ENCODE measurements at regions not wholly inside any gene's neighbourhood (a gene's known extent, or its start where the extent isn't known, plus 50 kb on each side); places are given as distances from the start of the nearest gene placed in this dataset.

- H3K79me2 ChIP-seq (ENCODE audit: low read depth) = no peaks in the 10 kb centered on the region
- no peak overlapping the region for H3K4me2 ChIP-seq
- H3K36me3 ChIP-seq = no peaks in the 10 kb centered on the region
- no peak overlapping the region for H3K4me3 ChIP-seq
- H3K27me3 ChIP-seq = no peaks in the 10 kb centered on the region
- H3K27me3 Mint-ChIP-seq (ENCODE audit: insufficient read depth, low read depth) = peaks cover 1% of the 10 kb centered on the region
- H3K4me3 Mint-ChIP-seq = no peak overlapping the region
- no peaks in the 10 kb centered on the region for H3K9me3 ChIP-seq (ENCODE audit: low read depth)
- no peak for TF ChIP-seq CTCF (IDR thresholded peaks at IDR 0.05)
- no peak for TF ChIP-seq EZH2phosphoT487 (IDR thresholded peaks at IDR 0.05)
- no peak for TF ChIP-seq EZH2 (IDR thresholded peaks at IDR 0.05)
- no peaks in the 10 kb centered on the region for H4K20me1 ChIP-seq (ENCODE audit: low read depth)
- H2AFZ ChIP-seq (replicated peaks) = no peak overlapping the region
- H3K4me1 Mint-ChIP-seq = peaks cover 2% of the 10 kb centered on the region
- peaks cover 5% of the 10 kb centered on the region for H3F3A ChIP-seq (ENCODE audit: low read depth)
- peaks cover 5% of the 10 kb centered on the region for H3K4me1 ChIP-seq
- H3K36me3 Mint-ChIP-seq = no peaks in the 10 kb centered on the region
- DNase-seq (ENCODE audit: low spot score) = no peak
- H3K9me3 Mint-ChIP-seq = peaks cover 14% of the 10 kb centered on the region
- no peak overlapping the region for H3K27ac Mint-ChIP-seq
- H3K27ac ChIP-seq = no peak overlapping the region
- no peak overlapping the region for H3K9ac ChIP-seq
Measured at GRCh38 chr1:178034676-178035075, 59.2 kb upstream of the RASAL2 start.

GRCh38 chr1:178036090-178036489 is 57.8 kb upstream of the RASAL2 start:
- Mint-ChIP-seq H3K27ac (no peak overlapping the region), H3K4me1 (no peaks in the 10 kb centered on the region), H3K27me3 (ENCODE audit: insufficient read depth, low read depth) (no peaks in the 10 kb centered on the region), H3K4me3 (no peak overlapping the region), H3K36me3 (no peaks in the 10 kb centered on the region), H3K9me3 (peaks cover 14% of the 10 kb centered on the region)
- Histone ChIP-seq H3F3A (ENCODE audit: low read depth) (peaks cover 5% of the 10 kb centered on the region), H3K36me3 (no peaks in the 10 kb centered on the region), H3K4me3 (no peak overlapping the region), H3K27ac (no peak overlapping the region), H3K4me2 (no peak overlapping the region), H3K9me3 (ENCODE audit: low read depth) (no peaks in the 10 kb centered on the region), H3K79me2 (ENCODE audit: low read depth) (no peaks in the 10 kb centered on the region), H3K4me1 (peaks cover 5% of the 10 kb centered on the region), H4K20me1 (ENCODE audit: low read depth) (no peaks in the 10 kb centered on the region), H3K27me3 (no peaks in the 10 kb centered on the region), H2AFZ (replicated peaks) (no peak overlapping the region), H3K9ac (no peak overlapping the region)
- no peak for DNase-seq (ENCODE audit: low spot score)
- TF ChIP-seq EZH2 (IDR thresholded peaks at IDR 0.05) = no peak
- no peak for TF ChIP-seq EZH2phosphoT487 (IDR thresholded peaks at IDR 0.05)
- TF ChIP-seq CTCF (IDR thresholded peaks at IDR 0.05) = no peak

- no peaks in the 10 kb centered on the region for H3K4me1 ChIP-seq
- peaks cover 14% of the 10 kb centered on the region for H3K9me3 Mint-ChIP-seq
- no peak overlapping the region for H3K27ac ChIP-seq
- no peaks in the 10 kb centered on the region for H3K36me3 ChIP-seq
- H3K4me2 ChIP-seq = peak overlapping the region; percentile 69
- peak overlapping the region; percentile 70 for H2AFZ ChIP-seq (replicated peaks)
- H3K27me3 ChIP-seq = no peaks in the 10 kb centered on the region
- H3K79me2 ChIP-seq (ENCODE audit: low read depth) = no peaks in the 10 kb centered on the region
- no peaks in the 10 kb centered on the region for H3K36me3 Mint-ChIP-seq
- peak; percentile 78 for DNase-seq (ENCODE audit: low spot score)
- H3K27me3 Mint-ChIP-seq (ENCODE audit: insufficient read depth, low read depth) = peaks cover 4% of the 10 kb centered on the region
- H3K9me3 ChIP-seq (ENCODE audit: low read depth) = no peaks in the 10 kb centered on the region
- no peak overlapping the region for H3K4me3 Mint-ChIP-seq
- no peaks in the 10 kb centered on the region for H3K4me1 Mint-ChIP-seq
- peak overlapping the region; percentile 48 for H3K4me3 ChIP-seq
- no peak overlapping the region for H3K27ac Mint-ChIP-seq
- no peaks in the 10 kb centered on the region for H4K20me1 ChIP-seq (ENCODE audit: low read depth)
- H3K9ac ChIP-seq = no peak overlapping the region
- TF ChIP-seq CTCF (IDR thresholded peaks at IDR 0.05) = peak; percentile 26
- TF ChIP-seq EZH2 (IDR thresholded peaks at IDR 0.05) = peak; percentile 25
- TF ChIP-seq EZH2phosphoT487 (IDR thresholded peaks at IDR 0.05) = no peak
- H3F3A ChIP-seq (ENCODE audit: low read depth) = peaks cover 5% of the 10 kb centered on the region
Measured at GRCh38 chr1:178037510-178038253, 56.2 kb upstream of the RASAL2 start.

All from neural progenitor cell (in vitro differentiated cells).